HG02943 (cell line): ENCODE measurements at regions not wholly inside any gene's neighbourhood (a gene's known extent, or its start where the extent isn't known, plus 50 kb on each side); places are given as distances from the start of the nearest gene placed in this dataset.

ENCODE experiments used
- ATAC-seq: cut with Tn5 transposase; IDR thresholded peaks from one replicate; pipeline ENCODE4 v1.9.1; 2021; ENCODE audit warnings: mild to moderate bottlenecking, low read depth, moderate library complexity; ENCODE audit not compliant: unreplicated experiment

- no peak for ATAC-seq
Measured at GRCh38 chr5:93186076-93186682, 394.8 kb downstream of the NR2F1-AS1 start.

DNA sequence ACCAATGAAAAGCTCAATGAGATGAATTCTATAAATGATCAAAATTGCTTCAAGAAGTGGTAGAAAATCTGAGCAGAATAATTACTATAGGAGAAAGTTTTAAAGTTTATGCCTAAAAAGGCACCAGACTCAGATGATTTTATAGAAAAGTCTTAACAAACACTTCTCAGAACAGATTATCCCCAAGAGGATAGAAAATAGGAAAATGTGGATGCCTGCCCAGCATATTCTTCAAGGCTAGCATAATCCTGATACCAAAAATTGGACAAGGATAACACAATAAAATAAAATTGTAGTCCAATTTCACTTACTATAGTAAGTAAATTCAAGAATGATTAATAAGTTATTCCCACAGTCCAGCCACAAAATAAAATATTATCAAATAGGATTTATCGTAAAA lies 397.0 kb downstream of the NR2F1-AS1 start:
- ATAC-seq: no peak

DNA sequence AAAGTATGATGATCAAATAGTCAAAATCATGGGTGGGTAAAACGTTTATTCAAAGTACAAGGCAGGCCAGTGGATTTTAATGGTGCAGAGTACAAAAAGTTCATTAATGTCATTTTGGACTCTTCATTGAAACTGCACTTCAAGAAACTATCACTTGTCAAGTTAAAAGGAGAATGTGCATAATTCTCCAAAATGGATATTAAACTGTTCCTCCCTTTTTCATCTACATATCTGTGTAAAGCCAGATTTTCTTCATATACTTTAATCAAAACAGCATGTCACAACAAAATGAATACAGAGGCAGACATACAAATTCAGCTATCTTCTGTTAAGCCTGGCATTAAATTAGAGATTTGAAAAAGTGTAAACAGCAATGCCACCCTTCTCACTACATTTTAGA lies 401.6 kb downstream of the NR2F1-AS1 start:
- ATAC-seq: no peak

GRCh38 chr5:93174930-93175329 lies 406.1 kb downstream of the NR2F1-AS1 start:
- no peak for ATAC-seq

GRCh38 chr5:93165559-93165958 lies 415.5 kb downstream of the NR2F1-AS1 start:
- no peak for ATAC-seq

DNA sequence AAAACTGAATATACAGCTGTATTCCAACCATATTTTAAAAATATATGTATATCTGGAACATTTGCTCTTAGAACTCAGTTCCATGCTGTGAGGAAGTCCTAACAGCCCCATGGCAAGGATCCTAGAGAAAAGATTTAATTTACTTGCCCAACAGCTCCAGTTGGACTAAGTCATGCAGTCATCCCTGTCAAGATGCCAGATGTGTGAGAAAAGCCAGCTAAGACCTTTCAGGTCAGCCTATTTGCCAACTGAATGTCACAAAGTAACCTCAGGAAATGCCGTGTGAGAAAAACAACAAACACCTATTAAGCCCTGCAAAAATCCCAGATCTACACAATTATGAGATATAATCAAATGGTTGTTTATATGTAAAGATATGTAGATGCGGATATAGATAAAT lies 416.3 kb downstream of the NR2F1-AS1 start:
- ATAC-seq: no peak

DNA sequence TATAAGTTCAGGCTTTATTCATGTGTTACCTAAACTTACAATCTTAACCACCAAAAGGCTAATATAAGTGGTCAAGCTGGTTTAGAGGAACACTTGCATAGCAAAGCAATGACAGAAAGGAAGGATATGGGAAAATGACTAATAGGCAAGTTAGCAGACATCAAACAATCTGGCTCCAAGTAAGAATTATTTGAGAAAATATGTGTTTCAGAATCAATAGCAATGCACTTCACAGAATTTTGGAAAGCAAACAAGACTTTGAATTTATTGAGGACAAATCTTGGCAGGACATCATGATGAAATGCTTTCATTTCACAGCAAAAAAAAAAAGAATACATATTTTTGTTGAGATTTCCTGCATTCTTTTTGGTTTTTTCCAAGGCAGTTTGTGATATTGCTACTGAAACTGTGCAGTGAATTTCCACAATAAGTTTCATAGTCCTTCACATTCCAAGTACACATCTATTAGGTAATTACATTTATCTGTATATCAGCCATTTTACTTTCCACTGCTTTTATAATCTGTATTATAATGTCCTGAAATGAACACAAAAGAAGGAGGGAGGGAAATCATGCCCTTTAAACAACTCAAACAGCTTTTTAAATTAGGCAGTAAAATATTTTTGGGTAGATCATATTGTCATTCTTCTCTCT lies 417.9 kb downstream of the NR2F1-AS1 start:
- no peak for ATAC-seq

DNA sequence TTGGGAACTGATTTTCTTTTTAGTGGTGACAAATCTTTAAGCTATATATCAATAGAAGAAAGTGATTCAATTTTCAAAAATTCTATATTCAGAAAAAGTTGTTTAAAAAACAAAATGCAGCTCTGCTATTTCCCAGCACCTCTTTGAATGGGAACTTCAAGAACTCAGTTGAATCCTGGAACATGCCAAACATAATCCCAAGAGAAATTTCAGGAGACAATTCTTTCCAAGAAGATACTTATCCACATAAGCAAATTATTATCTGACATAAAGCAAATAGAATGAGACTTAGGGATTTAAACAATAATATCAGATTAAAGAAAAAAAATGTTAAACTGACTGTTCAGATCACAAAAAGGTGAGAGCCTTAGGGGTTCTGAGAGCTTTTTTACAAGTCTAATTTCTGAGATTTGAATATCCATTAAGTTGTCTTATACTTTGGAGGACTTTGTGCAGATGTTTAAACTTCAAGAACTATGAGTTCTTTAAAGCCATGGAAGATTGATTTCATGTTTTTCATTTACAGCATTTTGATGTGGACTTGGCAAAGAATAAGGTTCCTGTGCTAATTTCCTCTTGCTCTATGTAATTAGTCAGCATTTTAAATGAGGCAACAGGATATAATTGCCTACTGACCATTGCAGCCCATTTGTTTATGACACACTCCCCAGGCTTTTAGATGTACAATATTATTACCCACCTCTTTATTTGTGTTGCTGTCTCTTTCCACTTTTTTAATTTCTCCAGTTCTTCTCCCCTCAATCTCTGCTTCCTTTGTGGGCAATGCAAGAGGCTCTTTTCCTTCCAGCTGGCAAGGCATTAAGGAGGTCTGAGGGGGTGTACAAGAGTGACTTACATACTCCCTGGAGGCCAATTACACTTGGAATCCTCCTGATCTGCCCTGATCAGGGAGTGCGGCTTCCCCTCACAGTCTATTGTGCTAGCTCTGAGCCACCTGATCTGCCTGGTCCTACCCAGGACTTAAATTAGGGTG lies 419.1 kb downstream of the NR2F1-AS1 start:
- ATAC-seq: no peak

GRCh38 chr5:93158841-93159240 lies 422.2 kb downstream of the NR2F1-AS1 start:
- no peak for ATAC-seq

DNA sequence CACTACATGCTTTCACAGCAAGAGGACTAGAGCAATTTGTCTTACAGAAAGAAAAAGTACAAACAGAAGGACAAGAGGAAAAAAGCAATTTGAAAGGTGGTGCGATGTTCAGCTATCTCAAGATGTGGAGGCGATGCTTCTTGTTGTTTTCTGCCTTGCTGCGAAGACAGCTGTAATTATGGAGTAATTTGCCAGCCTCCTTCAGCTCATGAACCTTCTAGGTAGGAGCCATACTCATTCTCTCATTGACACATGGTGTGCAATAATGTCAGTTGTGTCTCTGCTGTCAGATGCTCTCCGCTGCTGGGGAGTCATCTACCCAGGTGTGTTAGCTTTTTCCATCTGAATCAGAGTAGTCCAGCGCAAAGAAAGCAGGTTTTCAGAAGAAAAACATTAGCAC lies 424.5 kb downstream of the NR2F1-AS1 start:
- ATAC-seq: no peak

GRCh38 chr5:93154535-93154934 lies 426.5 kb downstream of the NR2F1-AS1 start:
- ATAC-seq: no peak

DNA sequence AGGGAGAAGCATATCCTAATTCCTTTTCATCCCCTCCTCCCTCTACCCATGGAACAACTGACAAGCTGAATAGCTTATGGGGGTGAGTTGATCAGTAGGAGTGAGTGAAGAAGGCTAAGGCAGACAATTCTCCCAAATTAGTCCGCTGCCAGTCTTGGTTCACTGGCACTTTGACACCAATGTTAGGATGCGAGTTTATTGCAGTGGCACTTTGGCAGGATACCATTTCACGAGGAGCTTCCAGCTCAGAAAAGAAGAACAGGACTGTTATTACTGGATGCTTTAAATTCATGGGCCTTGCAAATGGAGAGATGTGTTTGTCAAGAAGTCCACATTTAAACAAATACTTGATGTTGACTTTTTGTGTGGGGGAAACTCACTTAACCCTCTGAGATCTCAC lies 427.6 kb downstream of the NR2F1-AS1 start:
- no peak for ATAC-seq

GRCh38 chr5:93151896-93152295 lies 429.1 kb downstream of the NR2F1-AS1 start:
- ATAC-seq: no peak

GRCh38 chr5:93151121-93151520 lies 429.9 kb downstream of the NR2F1-AS1 start:
- no peak for ATAC-seq

DNA sequence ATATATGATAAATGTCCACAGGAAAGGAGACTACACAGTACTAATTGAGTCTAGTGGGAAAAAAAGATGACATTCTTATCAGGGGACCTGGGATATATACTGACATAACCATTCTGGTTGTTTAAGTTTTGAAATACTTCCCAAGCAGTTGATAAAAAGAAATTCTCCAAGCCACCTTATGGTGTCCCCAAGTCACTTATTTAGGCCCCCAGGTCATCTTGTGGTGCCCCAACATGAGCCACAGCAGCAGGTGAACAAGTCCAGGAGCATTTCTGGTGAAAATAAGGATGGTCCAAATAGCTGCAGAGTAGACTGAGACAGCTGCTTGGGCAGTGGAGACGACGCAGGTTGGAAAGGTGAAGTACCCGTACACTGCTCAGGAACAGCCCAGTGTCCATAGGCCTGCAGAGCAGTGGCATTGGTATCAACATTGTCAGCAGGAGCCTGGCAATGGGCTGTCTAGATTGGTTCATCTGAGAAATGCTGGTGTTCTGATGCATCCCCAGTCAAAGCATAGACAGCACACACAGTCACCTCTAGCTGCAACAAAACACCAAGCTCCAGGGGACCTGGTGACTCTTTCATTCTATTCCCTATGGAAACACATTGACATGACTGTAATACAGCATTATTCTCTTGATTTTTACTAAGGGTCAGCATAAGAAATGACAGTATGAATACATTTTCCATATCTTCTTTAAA lies 430.6 kb downstream of the NR2F1-AS1 start:
- ATAC-seq: no peak

DNA sequence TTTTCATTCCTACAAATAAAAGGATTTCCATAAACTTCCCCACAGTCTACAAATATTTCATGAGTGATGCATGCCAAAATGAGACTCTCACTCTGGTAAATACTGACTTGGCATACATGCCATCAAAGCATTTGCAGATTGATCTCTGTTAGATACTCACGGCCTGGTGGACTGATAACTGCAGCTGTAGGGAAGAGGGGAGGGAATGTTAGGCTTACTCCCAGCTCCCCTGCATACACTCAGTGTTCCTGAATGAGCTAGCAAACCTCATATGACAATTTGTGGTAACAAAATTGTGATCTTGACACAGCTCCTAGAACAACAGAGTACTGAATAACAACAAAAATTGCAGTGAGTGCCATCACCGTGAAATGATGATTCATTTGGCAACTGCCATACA lies 435.3 kb downstream of the NR2F1-AS1 start:
- no peak for ATAC-seq

DNA sequence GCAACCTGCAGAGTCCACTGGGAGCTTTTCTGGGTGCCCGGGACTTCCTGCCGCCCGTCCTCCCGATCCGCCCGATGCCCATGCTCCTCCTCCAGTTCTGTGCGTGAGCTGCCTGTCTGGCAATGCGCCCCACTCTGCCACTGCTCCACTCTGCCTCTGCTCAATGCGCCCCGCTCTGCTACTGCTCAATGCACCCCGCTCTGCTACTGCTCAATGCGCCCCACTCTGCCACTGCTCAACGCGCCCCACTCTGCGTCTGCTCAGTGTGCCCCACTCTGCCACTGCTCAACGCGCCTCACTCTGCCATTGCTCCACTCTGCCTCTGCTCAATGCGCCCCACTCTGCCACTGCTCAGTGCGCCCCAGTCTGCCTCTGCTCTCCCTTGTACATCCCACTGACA lies 436.0 kb downstream of the NR2F1-AS1 start:
- no peak for ATAC-seq

DNA sequence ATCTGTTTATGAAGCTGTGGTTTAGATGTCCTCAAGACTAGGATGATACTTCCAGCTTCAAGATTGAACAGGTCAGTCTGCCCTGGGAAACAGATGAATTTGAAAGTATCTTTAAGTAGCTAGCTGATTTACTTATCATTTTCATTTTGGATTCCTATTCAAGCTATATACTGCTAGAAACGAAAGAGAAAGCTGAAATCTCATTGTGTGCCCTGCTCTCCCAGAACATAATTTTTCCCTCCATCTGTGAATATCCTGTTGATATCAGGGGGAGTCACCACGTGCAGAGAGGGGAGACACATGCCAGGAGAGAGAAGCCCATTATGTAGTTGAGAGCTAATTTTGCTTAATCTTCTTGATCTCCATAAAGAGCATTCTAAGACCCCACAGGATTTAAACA lies 439.1 kb downstream of the NR2F1-AS1 start:
- no peak for ATAC-seq

DNA sequence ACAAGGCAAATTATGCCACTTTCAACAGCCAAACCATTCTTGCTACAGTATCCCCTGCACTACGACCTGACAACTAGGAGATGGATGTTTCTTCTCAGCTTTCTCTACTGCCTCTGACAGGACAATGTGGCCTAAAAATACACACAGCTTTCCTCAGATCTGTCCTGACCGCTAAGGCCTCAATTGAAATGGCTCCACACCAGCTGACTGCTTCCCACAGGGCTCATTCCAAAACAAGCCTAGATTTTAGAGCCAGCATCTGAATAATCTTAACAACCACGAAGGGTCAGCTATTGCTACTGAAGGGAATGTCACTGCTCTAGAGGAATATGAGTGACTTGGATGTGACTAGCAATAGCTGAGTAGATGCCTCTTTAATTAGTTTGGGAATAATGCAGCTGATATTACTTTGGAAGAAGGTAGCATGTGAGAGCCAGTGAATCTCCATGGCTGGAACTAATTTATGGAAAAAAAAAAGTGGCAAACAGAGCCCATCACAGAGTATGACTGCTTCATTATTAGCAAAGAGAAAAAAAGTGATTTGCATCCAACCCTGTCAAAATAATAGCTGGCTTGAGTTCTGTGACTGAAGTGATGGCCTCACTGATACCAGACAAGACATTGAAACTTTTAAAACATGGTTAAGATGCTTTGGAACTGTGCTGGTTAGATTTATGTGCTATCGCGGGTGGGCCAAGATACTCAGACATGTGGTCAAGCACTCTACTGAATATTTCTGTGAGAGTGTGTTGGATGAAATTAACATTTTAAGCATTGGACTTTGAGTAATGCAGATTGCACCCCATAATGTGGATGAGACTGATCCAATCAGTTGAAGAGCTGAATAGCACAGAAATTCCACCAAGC lies 450.2 kb downstream of the NR2F1-AS1 start:
- ATAC-seq: no peak

- ATAC-seq: no peak
Measured at GRCh38 chr5:93126634-93127033, 454.4 kb downstream of the NR2F1-AS1 start.
